Peyer's patch (tissue), 4 donors: ENCODE measurements at regions not wholly inside any gene's neighbourhood (a gene's known extent, or its start where the extent isn't known, plus 50 kb on each side); places are given as distances from the start of the nearest gene placed in this dataset.

Experiments
- CTCF ChIP-seq, 6 experiments: fragments of 450-650 bp in 4 of 6; fragments of 200-600 bp in 2 of 6; sonication (generic) in 1 of 6; IDR thresholded peaks; one replicate each; pipeline ENCODE4 v1.5.1; 2017 to 2019; ENCODE audit warnings: antibody characterized with exemption in 6 of 6, mild to moderate bottlenecking in 3 of 6, moderate library complexity in 1 of 6
- POLR2A ChIP-seq, 2 donors: fragments of 450-650 bp; IDR thresholded peaks; one replicate each; pipeline ENCODE4 v1.5.1; 2017; ENCODE audit warnings: antibody characterized with exemption in 2 of 2, mild to moderate bottlenecking in 2 of 2, moderate library complexity in 2 of 2

GRCh38 chr9:78640728-78641127 is 343.8 kb downstream of the PSAT1 start:
- no peak for TF ChIP-seq CTCF (IDR thresholded peaks at IDR 0.05)
- TF ChIP-seq POLR2A (IDR thresholded peaks at IDR 0.05), result no peak
